Aorta (tissue), 5 donors: ENCODE measurements at regions not wholly inside any gene's neighbourhood (a gene's known extent, or its start where the extent isn't known, plus 50 kb on each side); places are given as distances from the start of the nearest gene placed in this dataset.

Experiments
- ATAC-seq: fragments of 200-7000 bp; cut with Tn5 transposase; one replicate; pipeline ENCODE4 v1.9.1; 2022; ENCODE audit warnings: moderate library complexity; ENCODE audit not compliant: low FRiP score
- DNase-seq, 2 donors: peaks; one replicate each; pipeline ENCODE4 v3.0.0-alpha.2; 2020
- H3K27ac ChIP-seq, 2 donors: one replicate each; pipeline ENCODE4 v1.5.1; 2013; ENCODE audit warnings: low read length in 2 of 2, mild to moderate bottlenecking in 2 of 2, moderate library complexity in 2 of 2, control low read depth in 1 of 2, inconsistent platforms in 1 of 2, low read depth in 1 of 2
- H3K27me3 ChIP-seq, 2 donors: one replicate each; pipeline ENCODE4 v1.6.1; 2013; ENCODE audit warnings: control low read depth in 1 of 2, low read length in 1 of 2, mild to moderate bottlenecking in 1 of 2, moderate library complexity in 1 of 2; ENCODE audit not compliant: insufficient read depth in 2 of 2, control insufficient read depth in 1 of 2
- H3K36me3 ChIP-seq, 2 donors: one replicate each; pipeline ENCODE4 v1.6.1; 2013; ENCODE audit warnings: control low read depth in 1 of 2, low read length in 1 of 2, mild to moderate bottlenecking in 1 of 2; ENCODE audit not compliant: insufficient read depth in 2 of 2, control insufficient read depth in 1 of 2
- H3K4me1 ChIP-seq, 2 donors: one replicate each; pipeline ENCODE4 v1.6.1; 2013; ENCODE audit warnings: low read length in 2 of 2, control low read depth in 1 of 2, mild to moderate bottlenecking in 1 of 2, moderate library complexity in 1 of 2; ENCODE audit not compliant: insufficient read depth in 2 of 2, control insufficient read depth in 1 of 2
- H3K4me3 ChIP-seq, 2 donors: one replicate each; pipeline ENCODE4 v1.5.1; 2013; ENCODE audit warnings: low read length in 2 of 2, control low read depth in 1 of 2, mild to moderate bottlenecking in 1 of 2
- H3K9me3 ChIP-seq: one replicate; pipeline ENCODE4 v1.6.1; 2013; ENCODE audit warnings: mild to moderate bottlenecking, low read length; ENCODE audit not compliant: control insufficient read depth
- WGBS, 2 donors: extraction: QIAGEN DNeasy Blood & Tissue Kit; methylation state at CpG; one replicate each; pipeline ENCODE4 v1.1.7; 2013; 5-methylcytosine and 5-hydroxymethylcytosine counted together
- intact Hi-C, 2 donors: fragments of 100-400 bp; cut with DNase I; formaldehyde crosslinking; loops; one replicate each; pipeline versions ENCODE4 v1.14.2 to v1.15.0; 2022
- donor health status: healthy with polysubstance abuse.
- donor health status: Bipolar disorder and iron deficiency.
- donor health status: DM: no; HTN: no; CAD: no.
- donor health status: DM: no; HTN: no; CAD: no.
- donor health status: DM: yes; HTN: yes; CAD: no.

DNA sequence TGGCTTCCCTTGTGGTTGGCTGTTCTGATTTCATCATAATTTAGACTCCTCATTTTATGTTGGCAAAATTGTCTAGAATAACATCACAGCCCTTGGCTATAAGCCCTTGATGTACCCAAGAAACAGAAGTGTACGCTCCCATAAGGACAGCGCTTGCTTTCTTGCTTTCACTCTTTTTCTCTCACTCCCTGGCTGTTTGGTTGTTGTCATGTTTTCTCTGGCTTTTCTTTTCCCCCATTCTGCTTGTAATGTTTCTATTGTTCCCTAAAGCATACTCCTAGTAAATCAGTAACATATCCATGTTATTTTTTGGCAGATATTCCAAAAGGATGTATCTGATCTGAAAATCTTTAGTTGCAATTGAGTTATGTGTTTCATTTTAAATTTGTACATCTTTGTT lies 530.5 kb downstream of the NOVA1 start:
- Histone ChIP-seq H3K4me3 (no peak overlapping the region), H3K36me3 (no peaks in the 10 kb centered on the region), H3K9me3 (no peaks in the 10 kb centered on the region), H3K4me1 (no peaks in the 10 kb centered on the region), H3K27ac (no peak overlapping the region), H3K27me3 (no peaks in the 10 kb centered on the region)
- no peak for DNase-seq
- ATAC-seq = no peak
- intact Hi-C loops = no loop called here
- 88 to 94% methylated on average over 2 of the region's 2 CpGs for WGBS, 2 donors

DNA sequence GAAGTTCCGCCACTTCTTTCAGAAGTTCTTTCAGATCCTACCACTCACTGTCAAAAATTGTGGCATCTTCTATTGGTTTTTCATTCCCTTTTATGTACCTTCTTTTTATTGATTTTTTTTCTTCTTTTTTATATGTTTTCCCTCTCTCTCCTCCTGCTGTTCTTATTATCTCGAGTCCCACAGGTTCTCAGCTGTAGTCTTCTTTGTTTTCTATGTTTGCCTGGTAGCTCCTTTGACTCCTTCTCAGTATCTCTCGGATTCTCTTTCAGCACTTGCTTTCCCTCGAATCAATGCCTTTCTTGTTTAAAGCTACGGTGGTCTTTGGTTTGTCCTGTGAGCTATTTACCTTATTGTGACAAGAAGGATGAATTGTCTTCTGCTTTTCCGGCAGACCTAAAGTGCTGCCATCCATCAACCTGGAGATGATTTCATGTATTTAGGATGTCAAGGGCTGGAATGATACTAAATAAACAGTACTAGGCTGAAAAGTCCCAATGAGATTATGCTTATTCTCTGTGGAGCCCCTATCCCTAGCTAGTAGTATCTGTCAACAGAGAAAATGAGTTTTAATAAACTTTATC lies 541.7 kb downstream of the NOVA1 start:
- no peaks in the 10 kb centered on the region for H3K27me3 ChIP-seq
- H3K4me3 ChIP-seq = no peak overlapping the region
- H3K27ac ChIP-seq = no peak overlapping the region
- no peaks in the 10 kb centered on the region for H3K4me1 ChIP-seq
- no peaks in the 10 kb centered on the region for H3K36me3 ChIP-seq
- intact Hi-C loops = no loop called here
- no peak for DNase-seq
- 23 to 29% methylated on average over 6 of the region's 6 CpGs for WGBS, 2 donors
- ATAC-seq = no peak
- peaks cover 1% of the 10 kb centered on the region for H3K9me3 ChIP-seq

DNA sequence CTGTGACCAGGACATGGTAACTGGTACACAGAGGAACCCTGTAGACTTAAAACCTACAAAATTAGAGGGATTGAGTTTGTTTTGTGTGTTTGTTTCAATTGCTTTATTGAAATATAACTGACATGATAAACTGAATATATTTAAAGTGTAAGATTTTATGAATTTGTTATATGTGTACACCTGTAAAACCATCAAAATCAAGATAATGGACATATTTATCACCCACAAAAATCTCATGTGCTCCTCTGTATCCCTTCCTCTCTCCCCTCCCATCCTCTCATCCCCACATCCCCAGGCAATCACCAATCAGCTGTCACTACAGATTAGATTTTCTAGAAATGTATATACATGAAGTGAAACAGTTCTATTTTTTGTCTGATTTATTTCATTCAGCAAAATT lies 565.5 kb downstream of the NOVA1 start:
- ATAC-seq = no peak
- no peak for DNase-seq
- Histone ChIP-seq H3K4me3 (no peak overlapping the region), H3K4me1 (no peaks in the 10 kb centered on the region), H3K27me3 (no peaks in the 10 kb centered on the region), H3K36me3 (no peaks in the 10 kb centered on the region), H3K27ac (no peak overlapping the region), H3K9me3 (no peaks in the 10 kb centered on the region)
- intact Hi-C loops = no loop called here

DNA sequence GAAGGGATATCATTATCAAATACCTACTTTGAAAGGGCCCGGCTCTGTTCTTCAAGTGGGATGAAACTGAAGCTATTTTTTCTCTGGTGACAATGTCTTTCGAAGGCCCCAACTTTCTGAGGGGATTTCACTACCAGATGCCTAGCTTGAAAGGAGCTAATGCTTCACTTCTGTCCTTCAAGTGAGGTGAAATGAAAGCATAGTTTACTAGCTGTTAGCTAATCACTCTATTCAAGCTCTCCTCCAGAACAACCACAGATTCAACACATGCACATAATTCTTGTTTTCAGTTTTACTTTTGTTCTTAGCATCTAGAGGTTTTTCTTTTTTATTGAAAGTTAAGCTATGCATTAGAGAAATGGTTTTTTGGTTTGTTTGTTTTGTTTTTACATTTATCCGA lies 571.4 kb downstream of the NOVA1 start:
- no peak overlapping the region for H3K27ac ChIP-seq
- 80 to 91% methylated on average over 3 of the region's 3 CpGs for WGBS, 2 donors
- H3K36me3 ChIP-seq = no peaks in the 10 kb centered on the region
- ATAC-seq (no peak), DNase-seq (no peak)
- H3K9me3 ChIP-seq = no peaks in the 10 kb centered on the region
- no peak overlapping the region for H3K4me3 ChIP-seq
- intact Hi-C loops = no loop called here
- no peaks in the 10 kb centered on the region for H3K4me1 ChIP-seq
- H3K27me3 ChIP-seq = no peaks in the 10 kb centered on the region

DNA sequence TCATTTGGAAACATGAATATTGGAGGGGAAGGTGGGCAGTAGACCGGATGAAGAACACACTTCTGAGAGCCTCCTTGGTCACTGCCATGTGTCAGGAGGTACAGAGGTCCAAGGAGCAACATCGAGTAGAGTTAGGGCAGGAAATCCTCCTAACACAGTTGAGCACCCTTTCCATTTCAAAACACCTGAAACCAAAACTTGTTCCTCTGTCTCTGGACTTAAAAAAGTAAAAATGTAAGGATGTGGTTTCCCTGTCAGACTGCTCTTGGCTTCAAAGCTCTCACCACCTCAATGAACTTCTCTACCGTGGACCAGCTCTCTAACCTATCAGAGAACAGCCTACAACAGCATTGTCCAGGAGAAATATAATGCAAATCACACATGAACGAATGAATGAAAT lies 573.9 kb downstream of the NOVA1 start:
- Histone ChIP-seq H3K9me3 (no peaks in the 10 kb centered on the region), H3K27ac (no peak overlapping the region), H3K4me3 (no peak overlapping the region), H3K36me3 (no peaks in the 10 kb centered on the region), H3K4me1 (no peaks in the 10 kb centered on the region), H3K27me3 (no peaks in the 10 kb centered on the region)
- intact Hi-C loops = no loop called here
- WGBS, 2 donors = 78 to 83% methylated on average over 4 of the region's 4 CpGs
- ATAC-seq = no peak
- DNase-seq = no peak

DNA sequence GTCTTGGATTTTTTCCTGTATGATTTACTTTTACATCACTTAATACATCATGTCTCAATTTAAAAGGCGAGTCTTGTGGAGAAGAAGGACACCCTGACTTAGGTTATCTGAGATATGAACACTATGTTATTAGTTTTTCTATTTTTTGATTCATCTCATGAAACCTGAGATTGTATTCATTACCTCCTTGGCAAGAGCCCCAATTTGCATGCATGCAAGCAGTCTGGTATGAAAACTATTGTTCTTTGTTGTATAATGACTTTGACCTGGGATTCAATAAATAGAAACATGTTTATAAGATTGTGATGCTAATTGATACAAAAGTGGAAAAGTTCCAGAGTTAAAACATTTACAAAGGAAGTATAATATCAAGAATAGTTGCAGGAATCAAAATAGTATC lies 576.1 kb downstream of the NOVA1 start:
- no peaks in the 10 kb centered on the region for H3K9me3 ChIP-seq
- WGBS, 2 donors = 58 to 77% methylated on average over 1 of the region's 1 CpG
- no peaks in the 10 kb centered on the region for H3K36me3 ChIP-seq
- ATAC-seq = no peak
- no peaks in the 10 kb centered on the region for H3K4me1 ChIP-seq
- no peak for DNase-seq
- intact Hi-C loops = no loop called here
- H3K27ac ChIP-seq = no peak overlapping the region
- no peak overlapping the region for H3K4me3 ChIP-seq
- no peaks in the 10 kb centered on the region for H3K27me3 ChIP-seq

DNA sequence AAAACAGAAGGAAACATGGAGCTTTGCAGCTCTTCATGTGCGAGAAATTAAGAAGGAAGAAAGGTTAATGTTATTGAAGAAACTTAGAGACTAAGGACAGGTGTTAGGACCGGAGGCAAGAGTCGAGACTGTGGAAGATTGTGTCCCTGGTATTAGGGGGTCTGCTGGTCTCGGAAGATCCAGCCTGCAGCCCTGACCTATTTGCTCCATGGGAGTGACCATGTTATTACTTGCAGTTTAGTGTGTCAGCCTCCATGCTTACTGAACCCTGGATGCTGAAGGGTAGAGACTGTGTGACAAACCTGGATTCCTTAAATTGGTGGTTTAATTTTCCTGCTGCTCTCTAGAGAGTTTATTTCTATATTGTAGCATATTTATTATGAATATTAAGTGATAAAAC lies 580.6 kb downstream of the NOVA1 start:
- intact Hi-C loops = no loop called here
- Histone ChIP-seq H3K4me3 (no peak overlapping the region), H3K27ac (no peak overlapping the region), H3K4me1 (no peaks in the 10 kb centered on the region), H3K27me3 (no peaks in the 10 kb centered on the region), H3K36me3 (no peaks in the 10 kb centered on the region), H3K9me3 (no peaks in the 10 kb centered on the region)
- DNase-seq (no peak), ATAC-seq (no peak)
- WGBS, 2 donors = 52 to 66% methylated on average over 4 of the region's 4 CpGs

DNA sequence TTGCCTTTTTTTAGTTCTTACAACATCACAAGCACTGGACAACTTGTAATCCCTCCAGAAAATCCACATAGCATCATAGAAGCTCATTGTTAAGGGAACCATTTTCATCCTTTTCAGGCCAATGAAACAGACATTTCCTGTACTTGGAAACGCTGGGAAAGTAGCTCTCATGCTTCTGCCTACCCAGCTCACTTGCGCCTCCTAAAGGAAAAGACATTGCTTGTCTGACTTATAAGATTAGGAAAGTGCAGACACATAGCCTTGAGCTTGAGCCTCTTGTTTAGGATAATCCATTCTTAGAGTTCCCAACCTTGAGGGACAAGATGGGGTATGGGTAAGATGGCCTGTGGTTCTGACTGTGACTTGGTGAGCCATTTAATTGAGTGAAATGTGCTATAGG lies 589.5 kb downstream of the NOVA1 start:
- no peaks in the 10 kb centered on the region for H3K9me3 ChIP-seq
- intact Hi-C loops = no loop called here
- no peak overlapping the region for H3K27ac ChIP-seq
- ATAC-seq (no peak), DNase-seq (no peak)
- no peaks in the 10 kb centered on the region for H3K36me3 ChIP-seq
- no peak overlapping the region for H3K4me3 ChIP-seq
- 37 to 39% methylated on average over 2 of the region's 2 CpGs for WGBS, 2 donors
- H3K27me3 ChIP-seq = no peaks in the 10 kb centered on the region
- H3K4me1 ChIP-seq = no peaks in the 10 kb centered on the region

DNA sequence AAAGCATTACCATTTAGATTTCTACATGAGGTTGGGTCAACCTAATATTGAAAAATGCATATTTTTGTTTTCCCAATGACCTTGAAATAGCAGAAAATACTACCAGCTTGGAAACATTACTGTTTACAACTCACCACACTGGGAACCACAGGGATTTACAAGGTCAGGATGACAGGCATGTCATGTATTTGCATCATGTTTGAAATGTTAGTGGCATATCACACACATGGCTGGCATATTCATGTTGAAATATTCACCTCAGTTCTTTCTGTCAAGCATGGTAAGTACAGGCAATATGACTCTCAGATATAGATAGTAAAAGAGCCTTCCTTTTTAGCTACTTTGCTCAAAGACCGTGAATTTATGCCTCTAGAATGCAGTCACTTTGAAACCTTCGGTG lies 593.5 kb downstream of the NOVA1 start:
- Histone ChIP-seq H3K9me3 (no peaks in the 10 kb centered on the region), H3K27me3 (no peaks in the 10 kb centered on the region), H3K4me3 (no peak overlapping the region), H3K4me1 (no peaks in the 10 kb centered on the region), H3K36me3 (no peaks in the 10 kb centered on the region), H3K27ac (no peak overlapping the region)
- intact Hi-C loops = no loop called here
- ATAC-seq (no peak), DNase-seq (no peak)
- WGBS, 2 donors = 87% methylated on average over 2 of the region's 2 CpGs
